Amniotic epithelial cell (primary cell): ENCODE measurements at regions not wholly inside any gene's neighbourhood (a gene's known extent, or its start where the extent isn't known, plus 50 kb on each side); places are given as distances from the start of the nearest gene placed in this dataset.

ENCODE experiments used
- DNase-seq: peaks from one replicate; pipeline ENCODE4 v3.0.0-alpha.2; 2010; ENCODE audit warnings: low read depth

DNA sequence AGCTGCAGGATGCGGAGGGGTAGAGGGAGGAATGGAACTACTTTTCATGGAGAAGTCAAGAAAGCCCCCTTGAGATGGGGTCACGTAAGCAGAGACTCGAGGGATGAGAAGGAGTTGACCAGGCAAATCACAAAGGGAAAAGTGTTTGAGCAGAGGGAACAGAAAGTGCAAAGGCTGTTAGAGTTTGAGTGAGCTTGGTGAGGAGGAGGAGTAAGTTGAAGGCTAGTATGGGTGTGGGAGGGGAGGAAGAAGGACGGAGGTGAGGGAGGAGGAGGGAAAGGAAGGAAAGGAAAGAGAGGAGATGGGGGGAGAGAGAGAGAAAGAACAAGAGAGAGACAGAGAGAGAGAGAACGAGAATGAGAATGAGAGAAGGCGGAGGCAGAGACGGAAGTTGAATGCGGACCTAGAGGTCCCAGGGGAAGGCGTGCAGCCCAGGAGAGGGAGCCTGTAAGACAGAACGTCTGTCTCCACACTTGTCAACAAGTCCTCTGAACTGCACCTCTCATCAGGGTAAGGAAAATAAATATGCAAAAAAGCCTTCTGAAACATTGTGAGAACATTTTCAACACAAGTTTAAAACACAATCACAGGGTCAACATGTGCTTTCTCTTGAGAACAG lies 279.8 kb upstream of the EEF2KMT start:
- no peak for DNase-seq

- no peak for DNase-seq
Measured at GRCh38 chr16:5374184-5374583, 276.6 kb upstream of the EEF2KMT start.

DNA sequence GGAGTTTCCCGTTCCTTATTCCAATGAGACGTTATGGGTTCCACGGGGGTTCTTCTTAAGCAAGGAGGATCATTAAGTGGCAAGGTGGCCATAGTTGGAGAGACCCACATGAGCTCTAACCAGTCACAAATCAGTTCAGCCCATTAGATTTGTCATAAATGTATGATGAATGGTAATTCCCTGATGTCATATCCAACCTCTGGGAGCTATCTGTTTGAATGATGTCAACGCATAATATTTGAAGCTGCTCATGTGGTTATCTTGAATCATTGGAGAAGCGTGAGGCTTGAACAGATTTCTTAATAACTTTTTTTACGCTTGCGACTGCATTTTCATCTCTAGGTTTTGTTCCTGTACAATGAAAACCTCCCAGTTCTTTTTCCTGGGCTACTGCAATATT lies 270.4 kb upstream of the EEF2KMT start:
- no peak for DNase-seq

GRCh38 chr16:5366126-5366525 lies 268.5 kb upstream of the EEF2KMT start:
- DNase-seq: no peak

- no peak for DNase-seq
Measured at GRCh38 chr16:5364186-5364585, 266.6 kb upstream of the EEF2KMT start.

- no peak for DNase-seq
Measured at GRCh38 chr16:5361322-5361721, 263.7 kb upstream of the EEF2KMT start.

DNA sequence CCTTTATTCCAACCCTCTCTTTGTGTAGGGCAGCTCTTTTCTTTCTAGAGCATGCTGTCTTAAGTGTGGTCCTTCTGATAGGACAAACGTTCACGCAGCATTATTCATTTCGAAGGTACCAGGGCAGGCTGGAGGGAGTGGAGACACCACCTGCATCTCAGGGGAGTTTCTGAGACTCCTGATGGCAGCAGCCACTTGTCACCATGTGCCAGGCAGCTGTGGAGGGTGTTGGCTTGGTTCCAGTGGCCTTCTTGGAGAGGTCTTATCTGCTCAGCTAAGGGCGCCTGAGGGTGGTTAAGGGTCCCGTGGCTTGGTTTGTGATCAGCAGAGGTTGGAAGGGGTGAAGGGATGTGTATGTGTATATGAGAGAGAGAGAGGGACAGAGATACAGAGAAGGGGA lies 257.1 kb upstream of the EEF2KMT start:
- no peak for DNase-seq

DNA sequence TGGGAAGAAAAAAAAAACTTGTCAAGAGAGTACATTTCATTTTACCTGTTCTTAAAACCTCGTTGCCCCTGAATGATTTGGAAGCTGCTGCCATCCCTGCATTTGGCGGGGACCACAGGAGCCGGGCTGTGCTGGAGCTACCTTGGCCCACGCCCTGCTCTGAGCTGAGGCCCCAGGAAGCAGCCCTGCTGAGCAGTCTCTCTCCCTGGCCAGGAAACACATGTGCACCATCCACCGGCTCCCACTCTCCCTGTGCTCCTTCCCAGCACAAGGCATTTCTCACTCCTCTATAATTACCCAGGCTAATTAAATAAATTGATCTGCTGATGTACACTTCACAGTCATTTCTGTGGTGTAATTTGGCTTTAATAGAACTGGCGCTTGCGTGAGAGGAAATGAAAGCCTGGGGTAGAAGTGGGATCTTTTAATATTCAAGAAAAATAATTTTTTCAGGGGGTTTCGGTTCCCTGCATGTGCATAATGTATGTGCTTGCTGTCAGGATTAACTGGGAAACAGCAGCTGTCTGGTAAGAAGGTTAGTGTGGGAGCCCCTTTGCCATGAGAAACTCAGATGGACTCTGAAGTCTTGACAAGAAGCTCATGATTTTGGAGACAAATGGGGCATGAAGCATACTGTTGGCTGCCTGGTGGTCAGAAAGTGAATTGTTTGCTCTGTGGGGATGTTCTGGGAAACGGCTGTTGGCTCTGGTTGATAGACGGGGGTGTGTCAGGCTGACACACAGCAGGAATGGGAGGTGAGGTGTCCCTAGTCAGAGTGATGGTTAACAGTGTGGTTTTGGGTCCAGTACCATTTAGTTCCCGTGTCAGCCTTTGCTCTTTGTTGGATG lies 252.3 kb upstream of the EEF2KMT start:
- DNase-seq: no peak

GRCh38 chr16:5349101-5349500 lies 251.5 kb upstream of the EEF2KMT start:
- DNase-seq: no peak

DNA sequence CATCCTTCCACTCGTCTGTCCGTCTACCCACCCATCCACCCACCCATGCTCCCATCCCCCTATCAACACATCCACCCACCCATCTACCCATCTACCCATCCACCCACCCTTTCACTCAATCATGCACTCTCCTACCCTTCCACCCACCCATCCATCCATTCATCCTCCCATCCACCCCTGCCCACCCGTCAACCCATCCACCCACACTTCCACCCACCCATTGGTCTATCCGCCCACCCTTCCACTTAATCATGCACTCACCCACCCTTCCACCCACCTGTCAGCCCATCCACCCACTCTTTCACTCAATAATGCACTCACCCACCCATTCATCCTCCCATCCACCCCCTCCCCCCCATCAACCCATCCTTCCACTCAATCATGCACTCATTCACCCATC lies 250.0 kb upstream of the EEF2KMT start:
- no peak for DNase-seq

GRCh38 chr16:5336941-5337340 lies 239.3 kb upstream of the EEF2KMT start:
- no peak for DNase-seq

DNA sequence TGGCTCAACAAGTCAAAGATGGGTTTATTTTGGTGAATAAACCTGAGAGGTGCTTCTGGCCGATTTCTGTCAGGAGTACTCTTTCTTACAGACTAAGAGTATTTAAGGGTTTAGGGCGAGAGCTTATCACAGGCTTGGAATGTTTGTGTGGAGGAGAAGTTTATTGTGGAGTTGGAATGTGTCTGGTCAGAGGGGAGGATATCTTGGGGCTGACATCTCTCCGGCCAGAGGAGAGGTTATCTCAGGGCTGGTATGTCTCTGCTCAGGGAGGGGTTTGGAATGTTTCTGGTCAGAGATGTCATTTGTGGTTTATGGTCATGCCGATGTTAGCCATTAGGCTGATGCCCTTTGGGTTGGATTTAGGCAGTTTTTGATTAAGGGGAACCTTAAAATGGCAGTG lies 236.4 kb upstream of the EEF2KMT start:
- no peak for DNase-seq

DNA sequence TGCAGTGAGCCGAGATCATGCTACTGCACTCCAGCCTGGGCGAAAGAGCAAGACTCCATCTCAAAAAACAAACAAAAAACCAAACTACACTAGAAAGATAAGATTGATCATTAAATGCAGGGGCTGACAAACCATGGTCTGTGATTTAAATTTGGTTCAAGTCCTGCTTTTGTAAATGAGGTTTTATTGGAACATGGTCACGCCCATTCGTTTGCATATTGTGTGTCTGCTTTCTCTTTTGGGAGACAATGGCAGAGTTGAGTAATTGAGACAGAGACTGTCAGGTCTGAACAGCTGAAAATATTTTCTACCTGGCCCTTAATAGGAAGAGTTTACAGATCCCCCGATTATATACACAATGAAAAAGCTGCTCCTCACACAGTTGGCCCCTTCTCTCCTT lies 235.5 kb upstream of the EEF2KMT start:
- no peak for DNase-seq

DNA sequence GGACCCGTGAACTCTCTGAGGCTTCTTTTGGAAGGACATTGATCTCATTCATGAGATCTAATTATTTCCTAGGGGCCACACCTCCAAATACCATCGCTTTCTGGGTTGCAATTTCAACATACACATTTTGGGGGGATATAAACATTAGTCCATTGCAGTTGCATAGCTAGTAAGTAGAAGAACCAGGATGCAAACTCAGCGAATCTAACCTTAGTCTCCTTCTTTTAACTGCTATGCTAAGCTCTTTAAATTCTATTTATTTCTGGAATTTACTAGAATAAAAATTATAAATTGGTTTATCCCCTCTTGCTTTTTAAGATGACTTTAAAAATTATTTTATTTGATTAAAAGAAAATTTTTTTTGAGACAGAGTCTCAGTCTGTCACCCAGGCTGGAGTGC lies 232.5 kb upstream of the EEF2KMT start:
- no peak for DNase-seq

GRCh38 chr16:5328546-5328945 lies 231.0 kb upstream of the EEF2KMT start:
- no peak for DNase-seq

DNA sequence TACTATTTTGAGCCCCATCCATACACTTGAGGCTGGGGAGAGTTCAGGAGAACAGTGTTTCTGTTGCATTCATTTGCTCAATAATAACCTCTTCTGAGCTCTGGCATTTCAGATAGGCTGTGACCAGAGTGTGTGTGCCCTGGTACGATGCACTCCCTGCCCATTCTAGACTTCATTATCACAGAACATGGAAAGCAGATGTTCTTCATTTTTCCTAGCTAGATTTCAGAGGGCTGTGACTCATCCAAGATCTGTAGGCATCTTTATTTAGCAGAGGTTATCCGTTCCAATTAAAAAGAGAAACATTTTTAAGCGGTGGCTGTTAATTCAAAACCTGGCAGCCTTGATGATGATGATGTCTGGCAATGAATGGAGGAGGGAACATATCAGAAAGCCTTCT lies 228.8 kb upstream of the EEF2KMT start:
- no peak for DNase-seq

GRCh38 chr16:5325932-5326331 lies 228.3 kb upstream of the EEF2KMT start:
- DNase-seq: no peak

DNA sequence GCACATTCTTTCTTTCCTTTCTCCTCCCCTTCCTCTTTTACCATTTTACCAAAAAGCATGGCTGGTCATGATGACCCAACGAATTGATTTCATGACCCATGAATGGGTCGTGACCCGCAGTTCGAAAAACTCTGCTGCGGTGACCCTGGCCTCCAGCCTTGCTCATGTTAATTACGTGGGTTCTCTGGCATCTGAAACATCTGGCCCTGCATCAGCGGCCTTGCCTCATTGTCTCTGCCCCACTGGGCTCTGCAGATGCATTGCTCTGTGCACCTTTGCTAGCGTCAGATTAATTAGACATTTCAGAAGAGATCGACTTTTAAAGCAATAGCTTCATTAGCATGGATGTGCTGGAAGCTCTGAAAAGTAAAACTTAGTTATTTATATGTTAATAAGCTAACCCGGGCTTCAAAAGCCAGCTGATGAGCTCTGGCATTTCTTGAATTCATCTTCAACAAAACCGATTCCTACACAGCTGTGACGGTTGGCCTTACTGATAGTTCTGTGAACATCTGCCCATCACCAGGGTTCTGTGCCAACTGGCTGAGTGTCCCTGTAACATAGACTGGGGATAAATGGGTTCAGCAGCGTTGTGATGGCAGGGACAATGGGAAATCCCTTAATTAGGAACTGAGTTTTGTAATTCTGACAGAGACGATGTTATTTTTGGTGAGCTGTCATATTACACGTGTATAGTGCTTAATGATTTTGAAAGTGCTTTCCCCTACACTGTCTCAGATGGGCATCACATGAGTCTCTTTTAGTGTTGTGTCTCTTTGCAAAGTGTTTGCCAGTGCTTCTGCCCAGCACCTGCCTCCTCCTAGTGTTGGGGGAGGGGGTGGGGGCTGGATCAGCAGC lies 225.9 kb upstream of the EEF2KMT start:
- no peak for DNase-seq

- DNase-seq: no peak
Measured at GRCh38 chr16:5321930-5322329, 224.3 kb upstream of the EEF2KMT start.

- DNase-seq: no peak
Measured at GRCh38 chr16:5319799-5320198, 222.2 kb upstream of the EEF2KMT start.

- no peak for DNase-seq
Measured at GRCh38 chr16:5315914-5316313, 218.3 kb upstream of the EEF2KMT start.

GRCh38 chr16:5314377-5314776 lies 216.8 kb upstream of the EEF2KMT start:
- no peak for DNase-seq
